Activated CD4-positive, CD25-positive, alpha-beta regulatory T cell treated with anti-CD3 and anti-CD28 coated beads, Interleukin-2, amount 50 U/mL, for 72 hours (primary cell): ENCODE measurements at regions not wholly inside any gene's neighbourhood (a gene's known extent, or its start where the extent isn't known, plus 50 kb on each side); places are given as distances from the start of the nearest gene placed in this dataset.

Experiments
- DNase-seq: peaks from one replicate; pipeline ENCODE4 v3.0.0; 2021

- no peak for DNase-seq
Observed at GRCh38 chr14:76974365-76974764, 54.1 kb downstream of the IRF2BPL start.

GRCh38 chr14:76971549-76971948 lies 57.0 kb downstream of the IRF2BPL start:
- no peak for DNase-seq

DNA sequence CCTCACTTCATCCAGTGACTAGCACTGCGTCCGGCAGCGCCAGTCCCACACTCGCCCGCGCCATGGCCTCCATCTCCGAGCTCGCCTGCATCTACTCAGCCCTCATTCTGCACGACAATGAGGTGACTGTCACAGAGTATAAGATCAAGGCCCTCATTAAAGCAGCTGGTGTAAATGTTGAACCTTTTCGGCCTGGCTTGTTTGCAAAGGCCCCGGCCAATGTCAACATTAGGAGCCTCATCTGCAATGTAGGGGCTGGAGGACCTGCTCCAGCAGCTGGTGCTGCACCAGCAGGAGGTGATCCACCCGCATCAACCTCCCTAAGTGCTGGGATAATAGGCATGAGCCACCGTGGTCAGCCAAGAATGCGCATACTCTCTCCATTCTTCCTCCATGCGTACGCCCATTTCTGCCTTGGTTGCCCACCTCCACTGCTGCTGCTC lies 59.9 kb downstream of the IRF2BPL start:
- no peak for DNase-seq

DNA sequence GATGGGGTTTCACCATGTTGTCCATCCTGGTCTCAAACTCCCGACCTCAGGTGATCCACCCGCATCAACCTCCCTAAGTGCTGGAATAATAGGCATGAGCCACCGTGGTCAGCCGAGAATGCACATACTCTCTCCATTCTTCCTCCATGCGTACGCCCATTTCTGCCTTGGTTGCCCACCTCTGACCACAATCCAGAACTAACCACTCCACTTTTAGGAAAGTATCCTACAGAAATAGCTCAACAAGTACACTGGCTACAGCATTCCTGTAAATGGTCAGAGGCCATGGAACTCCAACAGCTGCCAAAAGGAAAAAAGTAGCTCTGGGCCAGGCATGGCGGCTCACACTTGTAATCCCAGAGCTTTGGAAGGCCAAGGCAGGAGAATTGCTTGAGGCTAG lies 60.7 kb downstream of the IRF2BPL start:
- no peak for DNase-seq

- no peak for DNase-seq
Observed at GRCh38 chr14:76965232-76965631, 63.3 kb downstream of the IRF2BPL start.

GRCh38 chr14:76964695-76965094 lies 63.8 kb downstream of the IRF2BPL start:
- DNase-seq = no peak

DNA sequence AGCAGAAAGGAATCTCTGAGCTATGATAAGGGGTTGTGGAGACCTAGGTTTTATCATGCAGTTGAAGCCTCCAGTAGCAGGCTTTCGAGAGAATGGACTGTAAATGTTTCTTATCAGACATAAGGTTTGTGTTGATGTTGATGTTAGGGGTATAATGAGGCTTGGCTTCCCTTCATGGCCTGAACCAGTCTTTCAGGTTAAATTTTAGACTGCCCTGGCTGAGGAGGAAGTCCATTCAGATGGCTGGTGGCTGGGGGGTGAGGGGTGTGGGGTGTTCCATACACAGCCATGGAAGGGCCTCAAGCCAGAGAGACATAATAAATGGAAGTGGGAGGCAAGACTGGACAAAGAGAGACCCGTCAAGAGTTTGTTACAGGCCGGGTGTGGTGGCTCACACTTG lies 65.1 kb downstream of the IRF2BPL start:
- no peak for DNase-seq

GRCh38 chr14:76962303-76962660 lies 66.2 kb downstream of the IRF2BPL start:
- no peak for DNase-seq

DNA sequence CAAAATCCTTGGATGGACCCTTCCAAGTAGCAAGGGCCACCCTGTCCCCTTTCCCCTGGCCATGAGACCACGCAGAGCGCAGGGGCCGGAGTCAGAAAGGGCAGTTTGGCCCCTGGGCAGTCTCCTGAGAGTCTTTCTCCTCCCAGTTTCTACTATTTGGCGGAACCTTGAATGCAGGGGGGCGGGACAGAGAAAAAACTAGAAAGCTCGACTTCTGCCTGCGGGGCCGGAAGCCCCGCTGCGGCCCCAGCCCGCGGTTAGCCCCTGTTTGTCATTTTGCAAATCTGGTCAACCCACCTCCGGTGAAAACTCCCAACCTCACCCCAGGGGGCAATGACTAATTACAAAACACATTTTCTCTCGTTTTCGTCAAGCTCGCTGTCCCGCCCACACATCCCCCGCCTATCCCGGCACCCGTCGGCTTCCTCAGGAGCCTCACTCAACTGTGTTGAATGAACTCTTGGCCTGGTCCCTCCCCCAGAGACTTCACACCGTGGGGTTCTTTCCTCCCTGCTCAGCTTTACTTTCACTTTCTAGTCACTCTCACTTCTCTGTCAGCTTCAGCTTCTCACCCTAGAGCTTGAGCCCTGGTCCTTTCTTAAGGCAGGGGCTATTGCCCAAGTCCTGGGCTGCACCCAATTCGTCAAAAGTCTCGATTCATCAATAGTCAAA lies 66.7 kb downstream of the IRF2BPL start:
- DNase-seq = peak; percentile 90

DNA sequence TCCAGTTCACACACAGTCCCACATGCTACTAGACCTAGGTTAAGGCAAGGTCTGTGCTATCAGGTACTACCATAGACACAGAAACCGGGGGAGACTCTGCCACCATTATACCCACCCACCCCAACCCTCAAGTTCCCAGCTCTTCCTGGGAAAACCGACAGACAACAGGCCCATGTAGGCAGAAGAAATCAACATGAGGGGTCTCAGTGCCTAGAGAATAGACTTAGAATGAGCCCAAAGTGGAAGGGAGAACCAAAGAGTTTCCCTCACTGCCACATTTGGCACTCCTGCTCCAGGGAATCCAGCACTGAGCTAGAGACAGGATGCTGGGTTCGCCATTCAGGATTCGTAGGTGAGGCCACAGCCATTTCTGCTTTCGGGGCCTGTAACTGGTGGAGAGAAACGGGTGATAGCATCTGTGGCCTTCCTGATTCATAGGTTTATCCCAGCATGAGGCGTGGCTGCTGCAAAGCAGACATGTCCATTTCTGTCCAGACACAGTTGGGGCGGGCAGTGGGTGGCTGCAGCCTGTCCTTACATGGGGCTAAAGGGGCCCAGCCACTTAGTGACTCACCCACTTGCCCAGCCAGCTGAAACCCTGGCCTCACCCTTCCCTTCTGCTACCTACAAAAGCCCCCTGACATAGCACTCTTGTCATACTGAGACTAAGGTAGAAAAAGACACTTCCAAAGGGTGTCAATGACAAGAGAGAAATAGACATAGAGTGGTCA lies 69.4 kb downstream of the IRF2BPL start:
- peak; percentile 35 for DNase-seq

DNA sequence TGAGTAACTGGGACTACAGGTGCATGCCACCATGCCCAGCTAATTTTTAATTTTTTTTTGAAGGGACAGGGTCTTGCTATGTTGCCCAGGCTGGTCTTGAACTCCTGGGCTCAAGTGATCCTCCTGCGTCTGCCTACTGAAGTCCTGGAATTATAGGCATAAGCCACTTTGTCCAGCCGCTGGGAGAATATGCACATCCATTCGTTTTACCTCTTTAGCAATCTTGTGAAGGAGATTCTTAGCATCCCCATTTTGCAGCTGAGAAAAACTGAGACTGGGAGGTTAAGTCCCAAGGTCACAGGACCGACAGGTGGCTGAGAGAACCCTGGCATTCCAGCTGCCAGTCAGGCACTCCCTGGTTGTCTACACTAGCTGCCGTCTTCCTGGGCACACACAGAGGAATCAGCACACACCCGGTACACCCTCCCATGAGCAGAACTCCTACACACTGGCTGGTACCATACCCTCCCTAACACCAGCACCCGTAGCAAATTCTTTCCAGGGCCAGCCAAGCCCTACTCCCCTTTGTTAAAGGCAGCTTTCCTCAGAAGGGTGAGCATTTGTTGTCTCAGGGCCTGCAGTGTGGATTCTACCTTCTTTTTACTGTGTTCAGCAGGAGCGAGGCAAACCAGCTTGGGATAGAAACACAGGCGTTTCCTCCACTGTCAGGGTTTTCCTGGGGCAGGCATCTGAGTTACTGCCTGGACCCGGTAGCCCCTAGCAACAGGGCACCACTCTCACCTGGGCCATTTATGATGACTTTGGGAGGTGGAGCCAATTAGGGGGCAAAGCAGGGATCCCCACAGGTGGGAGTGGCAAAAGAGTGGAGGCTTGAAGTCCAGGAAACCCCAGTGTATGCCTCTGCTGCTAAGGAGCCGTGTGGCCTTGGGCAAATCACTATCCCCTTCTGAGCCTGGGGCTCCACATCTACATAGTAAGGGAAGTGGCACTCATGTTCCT lies 70.2 kb downstream of the IRF2BPL start:
- DNase-seq = no peak

DNA sequence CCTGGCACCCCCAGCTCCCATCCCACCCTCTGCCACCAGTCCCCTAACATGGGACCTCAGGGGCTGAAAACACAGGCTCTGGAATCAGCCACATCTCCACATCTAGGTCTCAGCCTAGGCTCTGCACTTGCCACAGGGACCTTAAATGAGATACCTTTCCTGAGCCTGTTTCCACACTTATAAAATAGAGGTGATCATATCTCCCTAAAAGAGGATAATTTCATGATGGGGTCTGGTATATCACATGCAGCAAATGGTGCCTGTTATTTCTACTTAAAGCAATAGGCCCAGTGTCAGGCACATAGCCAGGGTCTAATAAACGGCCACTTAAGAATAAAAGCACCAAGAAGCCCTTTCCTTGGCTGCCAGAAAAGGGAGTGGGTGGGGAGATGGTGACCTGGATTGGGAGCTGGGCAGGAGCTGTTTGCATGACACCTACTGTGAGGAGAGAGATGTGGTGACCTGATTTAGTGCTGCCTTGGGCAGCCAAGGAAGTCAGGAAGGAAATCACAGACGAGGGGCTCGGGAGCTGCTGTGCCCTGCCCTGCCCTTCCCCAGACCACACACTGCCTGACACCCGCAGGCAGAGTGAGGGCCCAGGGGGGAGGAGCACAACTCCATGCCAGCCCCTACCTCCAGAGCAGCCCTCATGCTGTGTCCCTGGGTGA lies 71.2 kb downstream of the IRF2BPL start:
- DNase-seq = no peak

GRCh38 chr14:76956316-76957090 lies 72.0 kb downstream of the IRF2BPL start:
- peak; percentile 81 for DNase-seq

GRCh38 chr14:76955575-76956315 lies 72.8 kb downstream of the IRF2BPL start:
- peak; percentile 53 for DNase-seq

GRCh38 chr14:76954394-76955190 lies 73.9 kb downstream of the IRF2BPL start:
- no peak for DNase-seq

GRCh38 chr14:76953311-76953945 lies 75.1 kb downstream of the IRF2BPL start:
- peak; percentile 34 for DNase-seq

GRCh38 chr14:76951166-76951565 lies 77.3 kb downstream of the IRF2BPL start:
- DNase-seq = no peak

- no peak for DNase-seq
Observed at GRCh38 chr14:76950055-76951020, 78.2 kb downstream of the IRF2BPL start.

DNA sequence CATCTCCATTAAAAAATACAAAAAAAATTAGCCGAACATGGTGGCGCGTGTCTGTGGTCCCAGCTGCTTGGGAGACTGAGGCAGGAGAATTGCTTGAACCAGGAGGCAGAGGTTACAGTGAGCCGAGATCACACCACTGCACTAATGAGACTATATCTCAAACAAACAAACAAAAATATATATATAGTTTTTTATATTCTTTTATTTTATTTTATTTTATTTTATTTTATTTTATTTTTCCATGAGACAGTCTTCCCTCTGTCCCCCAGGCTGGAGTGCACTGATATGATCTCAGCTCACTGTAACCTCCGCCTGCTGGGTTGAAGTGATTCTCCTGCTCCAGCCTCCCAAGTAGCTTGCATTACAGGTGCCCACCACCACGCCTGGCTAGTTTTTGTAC lies 79.5 kb downstream of the IRF2BPL start:
- DNase-seq = no peak
